Natural killer cell (primary cell): ENCODE measurements at regions not wholly inside any gene's neighbourhood (a gene's known extent, or its start where the extent isn't known, plus 50 kb on each side); places are given as distances from the start of the nearest gene placed in this dataset.

Source experiments
- ATAC-seq, 3 donors: fragments of 150-1000 bp in 2 of 3; fragments of 200-7000 bp in 1 of 3; cut with Tn5 transposase; 1 replicate in 1 of 3; 2 replicates in 2 of 3; pipeline ENCODE4 v1.10.0; 2021; ENCODE audit warnings: mild to moderate bottlenecking in 2 of 3, moderate library complexity in 2 of 3
- DNase-seq, 2 donors: peaks; one replicate each; pipeline versions ENCODE4 v3.0.0 to v3.0.0-alpha.2; 2013 to 2021; ENCODE audit warnings: mixed read lengths in 1 of 2
- H3K27ac ChIP-seq: one replicate; pipeline ENCODE4 v1.5.1; 2013; ENCODE audit warnings: mild to moderate bottlenecking, low read length
- H3K27me3 ChIP-seq: one replicate; pipeline ENCODE4 v1.6.1; 2013; ENCODE audit warnings: low read length; ENCODE audit not compliant: control insufficient read depth, insufficient read depth
- H3K36me3 ChIP-seq: one replicate; pipeline ENCODE4 v1.6.1; 2013; ENCODE audit warnings: low read length; ENCODE audit not compliant: control insufficient read depth, insufficient read depth
- H3K4me1 ChIP-seq: one replicate; pipeline ENCODE4 v1.6.1; 2013; ENCODE audit warnings: low read length; ENCODE audit not compliant: control insufficient read depth, insufficient read depth
- H3K4me3 ChIP-seq: one replicate; pipeline ENCODE4 v1.5.1; 2013; ENCODE audit warnings: low read length
- H3K9me3 ChIP-seq: one replicate; pipeline ENCODE4 v1.6.1; 2013; ENCODE audit warnings: low read length; ENCODE audit not compliant: control insufficient read depth, insufficient read depth
- H3K27ac Mint-ChIP-seq, 2 donors: one replicate each; pipeline ENCODE4 v1.8.0; 2022; ENCODE audit warnings: mild to moderate bottlenecking in 2 of 2, mixed read lengths in 2 of 2, moderate library complexity in 1 of 2
- H3K27me3 Mint-ChIP-seq, 2 donors: one replicate each; pipeline ENCODE4 v1.8.0; 2022; ENCODE audit warnings: low read depth in 2 of 2, mixed read lengths in 2 of 2
- H3K36me3 Mint-ChIP-seq: one replicate; pipeline ENCODE4 v1.8.0; 2022; ENCODE audit warnings: mixed read lengths
- H3K4me1 Mint-ChIP-seq, 2 donors: one replicate each; pipeline ENCODE4 v1.8.0; 2022; ENCODE audit warnings: mixed read lengths in 2 of 2
- H3K4me3 Mint-ChIP-seq: one replicate; pipeline ENCODE4 v1.8.0; 2022; ENCODE audit warnings: mild to moderate bottlenecking, moderate library complexity, mixed read lengths
- H3K9me3 Mint-ChIP-seq, 2 donors: one replicate each; pipeline ENCODE4 v1.8.0; 2022; ENCODE audit warnings: mixed read lengths in 2 of 2
- CTCF ChIP-seq: fragments of 200-600 bp; IDR thresholded peaks from one replicate; pipeline ENCODE4 v1.8.0; 2022; ENCODE audit warnings: antibody characterized with exemption
- WGBS: methylation state at CpG from one replicate; pipeline ENCODE4 v1.1.7; 2013; ENCODE audit warnings: missing lambda C conversion rate; ENCODE audit not compliant: insufficient coverage; 5-methylcytosine and 5-hydroxymethylcytosine counted together
- intact Hi-C: fragments of 100-400 bp; cut with micrococcal nuclease; formaldehyde crosslinking; loops from one replicate; pipeline ENCODE4 v1.14.2; 2022

GRCh38 chr2:121076498-121076820, 208.5 kb downstream of the TFCP2L1 start:
- DNase-seq = no peak
- Mint-ChIP-seq H3K27ac (no peak overlapping the region), H3K9me3 (no peaks in the 10 kb centered on the region), H3K4me3 (no peak overlapping the region), H3K36me3 (no peaks in the 10 kb centered on the region), H3K4me1 (peaks cover 0 to 5% of the 10 kb centered on the region in 2 donors), H3K27me3 (peaks cover 7 to 14% of the 10 kb centered on the region in 2 donors)
- no peak overlapping the region for H3K4me3 ChIP-seq
- H3K27ac ChIP-seq = no peak overlapping the region
- ATAC-seq = no peak
- TF ChIP-seq CTCF = no peak
- H3K9me3 ChIP-seq = no peaks in the 10 kb centered on the region
- WGBS = 31% methylated on average over 8 of the region's 8 CpGs
- peaks cover 2% of the 10 kb centered on the region for H3K27me3 ChIP-seq
- H3K4me1 ChIP-seq = no peaks in the 10 kb centered on the region
- intact Hi-C loops = no loop called here
- no peaks in the 10 kb centered on the region for H3K36me3 ChIP-seq

GRCh38 chr2:121076885-121077549, 208.0 kb downstream of the TFCP2L1 start:
- Histone ChIP-seq H3K27me3 (peaks cover 2% of the 10 kb centered on the region), H3K36me3 (no peaks in the 10 kb centered on the region), H3K9me3 (no peaks in the 10 kb centered on the region), H3K4me3 (no peak overlapping the region), H3K4me1 (no peaks in the 10 kb centered on the region), H3K27ac (no peak overlapping the region)
- H3K9me3 Mint-ChIP-seq = no peaks in the 10 kb centered on the region
- no peak overlapping the region for H3K27ac Mint-ChIP-seq
- H3K4me1 Mint-ChIP-seq = peaks cover 0 to 5% of the 10 kb centered on the region in 2 donors
- no peaks in the 10 kb centered on the region for H3K36me3 Mint-ChIP-seq
- DNase-seq (peak; percentile 58 to 67), ATAC-seq (peak; percentile 69 to 86 (median 80))
- 32% methylated on average over 26 of the region's 26 CpGs for WGBS
- peak; percentile 80 for TF ChIP-seq CTCF
- intact Hi-C loops = no loop called here
- H3K4me3 Mint-ChIP-seq = no peak overlapping the region
- H3K27me3 Mint-ChIP-seq = peaks cover 7 to 14% of the 10 kb centered on the region in 2 donors

GRCh38 chr2:121078899-121079298, 206.1 kb downstream of the TFCP2L1 start:
- Histone ChIP-seq H3K9me3 (no peaks in the 10 kb centered on the region), H3K4me3 (no peak overlapping the region), H3K4me1 (no peaks in the 10 kb centered on the region), H3K27me3 (peaks cover 2% of the 10 kb centered on the region), H3K27ac (no peak overlapping the region), H3K36me3 (no peaks in the 10 kb centered on the region)
- intact Hi-C loops = no loop called here
- Mint-ChIP-seq H3K27ac (no peak overlapping the region), H3K36me3 (no peaks in the 10 kb centered on the region), H3K4me3 (no peak overlapping the region), H3K9me3 (no peaks in the 10 kb centered on the region), H3K4me1 (peaks cover 0 to 5% of the 10 kb centered on the region in 2 donors), H3K27me3 (peaks cover 7 to 14% of the 10 kb centered on the region in 2 donors)
- no peak for ATAC-seq
- TF ChIP-seq CTCF = no peak
- no peak for DNase-seq
- 83% methylated on average over 7 of the region's 7 CpGs for WGBS
